KBM-7 (cell line): ENCODE measurements at regions not wholly inside any gene's neighbourhood (a gene's known extent, or its start where the extent isn't known, plus 50 kb on each side); places are given as distances from the start of the nearest gene placed in this dataset.

Experiments
- DNase-seq: peaks from one replicate; pipeline ENCODE4 v3.0.0-alpha.2; 2015
- in situ Hi-C: fragments of 300-500 bp; cut with MboI; formaldehyde crosslinking; loops from 2 replicates; pipeline ENCODE4 v1.14.3; 2020; ENCODE audit warnings: low sequenced_read_pairs, low pct_unique_long_range_greater_than_20kb, mixed read lengths

DNA sequence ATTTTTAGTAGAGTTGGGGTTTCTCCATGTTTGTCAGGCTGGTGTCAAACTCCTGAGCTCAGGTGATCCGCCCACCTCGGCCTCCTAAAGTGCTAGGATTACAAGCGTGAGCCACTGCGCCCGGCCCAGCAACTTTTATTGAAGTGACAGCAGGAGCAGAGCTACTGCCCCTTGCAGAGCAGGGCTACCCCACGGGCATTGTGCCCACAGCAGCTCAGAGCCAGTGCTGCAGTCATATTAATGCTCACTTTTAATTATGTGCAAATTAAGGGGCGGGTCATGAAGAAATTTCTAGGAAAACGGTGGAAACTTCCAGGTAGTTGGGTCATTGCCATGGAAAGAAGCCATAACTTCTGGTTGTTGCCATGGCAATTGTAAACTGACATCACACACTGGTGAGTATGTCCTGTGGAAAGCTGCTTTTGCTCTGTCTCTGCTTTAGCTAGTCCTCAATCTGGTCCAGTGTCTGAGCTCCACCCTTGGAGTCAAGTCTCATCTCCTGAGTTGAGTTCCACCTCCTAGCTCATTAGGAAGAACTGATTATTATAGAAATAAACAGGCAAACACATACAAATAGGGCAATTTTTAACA, 127.3 kb upstream of the ADGRL4 start:
- DNase-seq, result no peak
- in situ Hi-C loops, result no loop called here

GRCh38 chr1:79131626-79132025, 125.1 kb upstream of the ADGRL4 start:
- DNase-seq, result no peak
- in situ Hi-C loops, result no loop called here

DNA sequence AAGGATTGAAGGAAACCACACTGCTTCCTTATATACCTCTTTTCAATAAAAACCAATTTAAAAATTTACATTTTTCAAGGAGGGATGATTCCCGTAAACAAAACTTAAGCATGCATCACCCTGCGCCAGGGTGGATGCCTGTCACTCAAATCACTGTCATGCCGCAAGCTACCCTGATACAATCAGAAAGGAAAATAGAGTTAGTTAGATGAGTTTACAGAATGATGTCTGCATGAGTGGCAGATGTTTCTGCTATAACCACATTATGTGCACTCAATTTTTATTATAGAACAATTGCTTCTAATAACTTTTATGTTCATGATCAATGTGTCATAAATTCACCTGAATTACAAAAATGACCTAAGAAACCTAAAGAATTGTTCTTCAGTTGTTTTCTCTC, 123.4 kb upstream of the ADGRL4 start:
- DNase-seq, result no peak
- in situ Hi-C loops, result no loop called here

- DNase-seq, result no peak
- in situ Hi-C loops, result no loop called here
Observed at GRCh38 chr1:79128722-79129121, 122.2 kb upstream of the ADGRL4 start.

DNA sequence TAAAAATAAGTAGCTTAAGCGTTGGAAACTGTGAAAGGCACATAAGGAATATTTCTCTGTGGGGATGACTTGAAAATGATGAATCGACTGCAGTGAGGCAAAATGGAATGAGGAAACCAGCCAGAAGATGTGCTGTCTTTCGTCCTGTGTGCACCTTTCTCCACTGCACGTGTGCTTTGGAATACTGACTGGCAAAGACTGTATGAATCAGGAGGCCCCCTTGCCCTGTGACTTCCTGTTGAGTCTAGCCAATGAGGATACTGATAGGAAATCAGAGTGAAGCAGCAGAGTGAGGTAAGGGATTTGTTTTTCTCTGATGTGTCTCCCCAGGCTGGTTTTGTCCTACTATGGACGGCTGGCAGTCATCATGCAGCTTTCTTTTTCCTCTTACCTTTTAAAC, 118.2 kb upstream of the ADGRL4 start:
- in situ Hi-C loops, result no loop called here
- no peak for DNase-seq

DNA sequence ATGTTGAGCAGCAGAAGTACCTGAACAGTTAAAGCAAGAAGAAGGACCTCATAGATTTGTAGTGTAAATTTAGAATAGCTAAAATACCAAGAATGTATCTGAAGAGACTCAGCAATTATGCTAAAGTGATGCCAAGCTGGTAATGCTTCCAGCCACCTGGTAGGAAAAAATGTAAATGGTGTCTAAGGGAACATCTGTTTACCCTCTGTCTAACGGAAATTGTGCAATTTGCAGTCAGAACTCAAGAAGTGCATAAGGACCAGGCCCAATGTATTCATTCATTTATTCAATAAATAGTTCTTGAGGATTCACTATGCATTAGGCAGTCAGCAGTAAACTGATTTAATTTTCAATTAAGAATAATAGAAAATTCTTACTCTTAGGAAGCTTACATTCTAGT, 116.0 kb upstream of the ADGRL4 start:
- no peak for DNase-seq
- in situ Hi-C loops, result no loop called here

- no peak for DNase-seq
- in situ Hi-C loops, result no loop called here
Observed at GRCh38 chr1:79117376-79117775, 110.8 kb upstream of the ADGRL4 start.

- in situ Hi-C loops, result no loop called here
- no peak for DNase-seq
Observed at GRCh38 chr1:79113836-79114235, 107.3 kb upstream of the ADGRL4 start.

DNA sequence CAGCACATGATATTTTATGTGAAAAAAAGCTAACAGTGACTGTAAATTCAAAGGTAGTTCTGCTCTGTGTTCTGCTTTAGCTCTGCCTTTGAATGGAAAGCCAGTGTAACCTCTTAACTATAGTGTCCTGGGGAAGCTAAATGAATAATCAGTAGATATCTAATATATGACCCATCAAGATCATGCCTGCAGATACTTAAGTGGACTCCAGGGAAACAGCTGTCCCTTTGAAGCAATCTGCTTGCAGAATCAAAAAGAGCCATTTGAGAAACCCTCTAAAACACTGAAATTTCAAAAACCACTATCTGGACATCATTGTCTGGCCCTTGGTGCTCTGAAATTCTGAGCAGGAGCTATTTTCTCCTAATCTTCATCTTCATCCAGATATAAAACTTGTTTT, 104.2 kb upstream of the ADGRL4 start:
- DNase-seq, result no peak
- in situ Hi-C loops, result no loop called here

DNA sequence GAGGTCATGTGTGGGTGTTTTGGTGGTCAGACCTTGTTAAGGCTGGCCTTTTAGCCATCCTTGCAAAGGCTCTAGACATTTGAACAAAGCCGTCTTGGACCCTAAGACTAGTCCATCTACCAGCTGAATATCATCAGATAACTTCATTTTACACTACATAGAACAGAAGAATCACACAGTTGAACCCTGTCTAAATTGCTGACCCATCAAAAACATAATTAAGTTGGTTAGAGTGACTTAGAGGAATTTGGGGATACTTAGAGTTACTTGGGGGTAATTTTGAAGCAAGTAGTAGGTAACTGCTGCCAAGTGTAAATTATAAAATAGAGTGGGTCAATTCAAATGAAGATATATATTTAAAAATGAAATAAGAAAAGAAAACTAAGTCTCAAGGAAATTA, 102.9 kb upstream of the ADGRL4 start:
- in situ Hi-C loops, result no loop called here
- no peak for DNase-seq

DNA sequence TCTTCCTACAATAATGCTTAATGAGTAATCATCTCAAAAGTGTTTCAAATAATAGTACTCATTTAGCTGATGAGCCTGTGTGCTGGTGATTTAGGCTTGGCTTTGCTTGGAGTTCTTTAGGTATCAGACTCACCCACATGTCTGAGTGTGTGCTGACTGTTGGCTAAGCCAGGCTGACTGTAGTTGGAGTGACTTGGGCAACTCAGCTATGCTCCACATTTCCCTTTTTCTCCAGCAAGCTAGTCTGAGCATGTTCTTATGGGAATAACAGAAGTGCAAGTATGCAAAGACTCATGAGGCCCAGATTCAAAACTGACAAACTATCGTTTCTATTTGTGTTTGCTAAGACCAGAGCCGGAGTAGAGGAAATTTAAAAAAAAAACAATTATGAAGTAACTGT, 99.0 kb upstream of the ADGRL4 start:
- DNase-seq, result no peak
- in situ Hi-C loops, result no loop called here

- in situ Hi-C loops, result no loop called here
- no peak for DNase-seq
Observed at GRCh38 chr1:79104617-79105016, 98.1 kb upstream of the ADGRL4 start.

GRCh38 chr1:79100385-79100784, 93.9 kb upstream of the ADGRL4 start:
- in situ Hi-C loops, result no loop called here

DNA sequence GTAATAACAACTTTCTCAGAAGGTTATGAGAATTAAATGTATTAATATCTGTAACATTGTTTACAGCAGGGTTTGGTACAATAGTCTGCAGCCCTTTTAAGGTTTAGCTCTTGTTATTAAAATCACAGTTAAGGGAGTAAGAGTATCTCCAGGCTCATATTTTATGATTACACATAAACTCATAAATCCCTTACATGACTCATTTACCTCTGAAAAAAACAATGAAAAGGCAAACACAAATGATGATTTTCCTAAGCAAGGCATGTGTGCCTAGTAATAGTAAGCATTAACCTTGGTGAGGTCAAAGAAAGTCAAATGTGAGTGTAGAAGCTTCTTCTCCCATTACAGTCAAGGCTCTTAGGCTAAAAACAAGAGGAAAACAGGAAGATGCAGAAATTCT, 84.5 kb upstream of the ADGRL4 start:
- DNase-seq, result no peak
- in situ Hi-C loops, result no loop called here

More at GRCh38 chr1:79100385-79100784, 93.9 kb upstream of the ADGRL4 start:
- no peak for DNase-seq

- DNase-seq, result no peak
- in situ Hi-C loops, result no loop called here
Observed at GRCh38 chr1:79089946-79090345, 83.4 kb upstream of the ADGRL4 start.

- in situ Hi-C loops, result no loop called here
- DNase-seq, result no peak
Observed at GRCh38 chr1:79082233-79082632, 75.7 kb upstream of the ADGRL4 start.

DNA sequence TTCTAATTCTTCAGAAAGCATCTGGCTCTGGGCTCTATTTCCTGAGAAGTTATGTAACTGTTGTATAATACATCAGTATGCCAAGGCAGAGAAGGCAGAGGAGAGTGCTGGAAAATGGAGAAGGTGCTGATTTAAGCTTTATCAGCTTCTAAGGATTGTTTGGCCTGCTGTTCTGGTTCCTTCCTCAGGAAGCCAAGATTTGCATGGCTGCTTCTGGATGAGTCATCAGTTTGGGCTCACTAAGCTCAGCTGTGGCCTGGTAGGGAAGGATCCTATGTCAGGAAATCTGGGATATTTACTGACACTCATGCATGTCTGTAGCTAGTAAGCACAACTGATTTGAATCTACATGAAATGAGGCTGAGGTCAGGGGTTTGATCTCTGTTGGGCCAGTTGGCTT, 73.2 kb upstream of the ADGRL4 start:
- DNase-seq, result peak; percentile 48
- in situ Hi-C loops, result no loop called here

DNA sequence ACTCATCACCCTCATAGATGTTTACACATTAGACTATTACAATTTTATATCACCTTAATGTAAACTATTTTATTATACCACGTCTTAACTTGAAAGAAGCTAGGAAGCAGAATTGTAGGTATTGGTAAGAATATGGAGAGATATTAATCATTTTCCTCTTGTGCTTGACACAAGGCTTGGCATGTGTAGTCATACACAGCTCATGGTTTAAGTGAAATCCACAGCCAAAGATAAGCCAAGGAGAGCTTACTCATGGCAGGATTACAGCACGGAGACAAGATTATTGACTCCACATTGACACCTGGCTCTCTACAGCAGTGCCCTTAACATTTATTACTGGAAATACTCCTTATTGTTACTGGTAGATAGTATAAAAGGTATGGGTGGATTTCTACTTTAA, 68.4 kb upstream of the ADGRL4 start:
- in situ Hi-C loops, result no loop called here
- no peak for DNase-seq

DNA sequence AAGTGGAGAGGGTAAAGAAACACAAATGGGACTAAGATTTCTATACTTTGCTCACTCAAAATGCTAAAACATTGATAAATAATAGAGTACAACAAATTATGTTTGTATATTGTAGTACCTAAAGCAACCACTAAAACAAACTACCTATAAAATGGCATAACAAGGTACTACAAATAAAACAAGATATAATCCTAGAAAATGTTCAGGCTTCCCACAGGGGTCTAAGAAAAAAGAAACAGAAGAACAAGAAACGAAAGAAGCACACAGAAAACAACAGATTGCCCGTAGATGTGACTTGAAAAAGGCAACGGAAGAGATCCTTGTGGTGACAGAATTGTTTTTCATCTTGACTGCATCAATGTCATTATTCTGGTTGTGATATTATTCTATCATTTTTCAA, 63.3 kb upstream of the ADGRL4 start:
- no peak for DNase-seq
- in situ Hi-C loops, result no loop called here

DNA sequence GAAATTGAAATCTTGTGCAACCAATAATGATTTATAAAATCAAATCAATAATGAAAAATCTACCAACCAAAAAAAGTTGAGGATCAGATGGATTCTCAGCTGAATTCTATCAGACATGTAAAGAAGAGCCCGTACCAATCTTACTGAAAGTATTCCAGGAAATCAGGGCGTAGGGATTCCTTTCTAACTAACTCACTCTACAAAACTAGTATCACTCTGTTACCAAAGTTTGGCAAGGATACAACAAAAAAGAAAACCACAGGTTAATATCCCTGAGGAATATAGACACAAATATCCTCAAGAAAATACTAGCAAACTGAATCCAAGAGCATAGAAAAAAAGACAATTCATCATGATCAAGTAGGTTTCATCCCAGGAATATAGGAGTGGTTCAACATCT, 52.8 kb upstream of the ADGRL4 start:
- in situ Hi-C loops, result no loop called here

More for the DNA sequence above, 52.8 kb upstream of the ADGRL4 start:
- no peak for DNase-seq
